Ishikawa (cell line): ENCODE measurements at regions not wholly inside any gene's neighbourhood (a gene's known extent, or its start where the extent isn't known, plus 50 kb on each side); places are given as distances from the start of the nearest gene placed in this dataset.

ENCODE experiments used
- EGR1 ChIP-seq: IDR thresholded peaks from 2 replicates; pipeline ENCODE4 v1.6.1; 2012
- EP300 ChIP-seq: IDR thresholded peaks from 2 replicates; pipeline ENCODE4 v1.6.1; 2012; ENCODE audit warnings: borderline replicate concordance
- FOXM1 ChIP-seq: IDR thresholded peaks from 2 replicates; pipeline ENCODE4 v1.6.1; 2012; ENCODE audit warnings: low read depth, borderline replicate concordance
- TEAD4 ChIP-seq: IDR thresholded peaks from 2 replicates; pipeline ENCODE4 v1.6.1; 2012
- TF ChIP-seq, protein P1 (sequence below): IDR thresholded peaks from 2 replicates; pipeline ENCODE4 v1.6.1; 2012; ENCODE audit warnings: low read depth, mild to moderate bottlenecking

- TF ChIP-seq EGR1 = no peak
- TF ChIP-seq FOXM1 = no peak
- TF ChIP-seq EP300 = no peak
- TF ChIP-seq, protein P1, sequence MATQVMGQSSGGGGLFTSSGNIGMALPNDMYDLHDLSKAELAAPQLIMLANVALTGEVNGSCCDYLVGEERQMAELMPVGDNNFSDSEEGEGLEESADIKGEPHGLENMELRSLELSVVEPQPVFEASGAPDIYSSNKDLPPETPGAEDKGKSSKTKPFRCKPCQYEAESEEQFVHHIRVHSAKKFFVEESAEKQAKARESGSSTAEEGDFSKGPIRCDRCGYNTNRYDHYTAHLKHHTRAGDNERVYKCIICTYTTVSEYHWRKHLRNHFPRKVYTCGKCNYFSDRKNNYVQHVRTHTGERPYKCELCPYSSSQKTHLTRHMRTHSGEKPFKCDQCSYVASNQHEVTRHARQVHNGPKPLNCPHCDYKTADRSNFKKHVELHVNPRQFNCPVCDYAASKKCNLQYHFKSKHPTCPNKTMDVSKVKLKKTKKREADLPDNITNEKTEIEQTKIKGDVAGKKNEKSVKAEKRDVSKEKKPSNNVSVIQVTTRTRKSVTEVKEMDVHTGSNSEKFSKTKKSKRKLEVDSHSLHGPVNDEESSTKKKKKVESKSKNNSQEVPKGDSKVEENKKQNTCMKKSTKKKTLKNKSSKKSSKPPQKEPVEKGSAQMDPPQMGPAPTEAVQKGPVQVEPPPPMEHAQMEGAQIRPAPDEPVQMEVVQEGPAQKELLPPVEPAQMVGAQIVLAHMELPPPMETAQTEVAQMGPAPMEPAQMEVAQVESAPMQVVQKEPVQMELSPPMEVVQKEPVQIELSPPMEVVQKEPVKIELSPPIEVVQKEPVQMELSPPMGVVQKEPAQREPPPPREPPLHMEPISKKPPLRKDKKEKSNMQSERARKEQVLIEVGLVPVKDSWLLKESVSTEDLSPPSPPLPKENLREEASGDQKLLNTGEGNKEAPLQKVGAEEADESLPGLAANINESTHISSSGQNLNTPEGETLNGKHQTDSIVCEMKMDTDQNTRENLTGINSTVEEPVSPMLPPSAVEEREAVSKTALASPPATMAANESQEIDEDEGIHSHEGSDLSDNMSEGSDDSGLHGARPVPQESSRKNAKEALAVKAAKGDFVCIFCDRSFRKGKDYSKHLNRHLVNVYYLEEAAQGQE = no peak
- TF ChIP-seq TEAD4 = no peak
Measured at GRCh38 chr1:221069986-221070385, 190.7 kb downstream of the HLX start.
